HG03039 (cell line): ENCODE measurements at regions not wholly inside any gene's neighbourhood (a gene's known extent, or its start where the extent isn't known, plus 50 kb on each side); places are given as distances from the start of the nearest gene placed in this dataset.
A peak's percentile ranks its signal among the peaks of the same experiment; 100 is the strongest.

Experiments
- ATAC-seq: cut with Tn5 transposase; IDR thresholded peaks from one replicate; pipeline ENCODE4 v1.9.1; 2021; ENCODE audit warnings: mild to moderate bottlenecking, moderate library complexity; ENCODE audit not compliant: unreplicated experiment

DNA sequence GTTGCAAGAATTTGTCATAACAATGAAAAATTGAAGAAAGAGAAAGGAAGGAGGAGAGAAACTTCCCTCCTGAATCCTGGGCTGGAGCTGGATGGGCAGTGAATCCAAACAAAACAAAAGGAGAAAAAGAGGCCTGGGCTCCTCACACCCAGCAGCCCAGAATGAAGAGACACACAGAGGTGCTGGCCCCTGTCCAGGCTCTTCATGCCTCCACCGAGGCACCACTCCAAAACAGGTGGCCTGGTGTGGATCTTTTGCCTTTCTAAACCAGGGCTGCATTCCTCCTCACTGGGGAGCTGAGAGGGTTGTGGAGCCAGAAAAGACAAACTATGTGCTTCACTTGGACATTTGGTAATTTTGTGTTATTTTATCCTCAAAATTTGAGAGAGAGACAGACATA, 76.0 kb downstream of the FAM124B start:
- ATAC-seq = no peak

DNA sequence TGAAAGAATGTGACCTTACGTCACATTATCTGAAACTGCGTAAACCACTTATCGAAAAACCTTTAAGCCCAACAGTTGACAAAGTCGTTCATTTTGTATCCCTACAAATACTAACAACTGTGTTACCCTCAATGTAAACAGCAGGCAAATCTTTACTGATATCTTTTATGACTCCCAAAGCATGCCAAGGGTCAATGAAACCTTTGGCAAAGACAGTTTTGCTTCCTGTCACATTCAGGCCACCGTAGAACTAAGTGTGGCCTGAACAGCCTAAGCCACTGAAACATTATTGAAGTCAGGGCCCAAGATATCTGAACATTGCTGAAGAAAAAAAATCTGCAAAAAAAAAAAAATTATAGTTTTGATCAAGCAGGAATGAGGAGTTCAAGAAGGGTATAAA, 77.3 kb downstream of the FAM124B start:
- no peak for ATAC-seq

DNA sequence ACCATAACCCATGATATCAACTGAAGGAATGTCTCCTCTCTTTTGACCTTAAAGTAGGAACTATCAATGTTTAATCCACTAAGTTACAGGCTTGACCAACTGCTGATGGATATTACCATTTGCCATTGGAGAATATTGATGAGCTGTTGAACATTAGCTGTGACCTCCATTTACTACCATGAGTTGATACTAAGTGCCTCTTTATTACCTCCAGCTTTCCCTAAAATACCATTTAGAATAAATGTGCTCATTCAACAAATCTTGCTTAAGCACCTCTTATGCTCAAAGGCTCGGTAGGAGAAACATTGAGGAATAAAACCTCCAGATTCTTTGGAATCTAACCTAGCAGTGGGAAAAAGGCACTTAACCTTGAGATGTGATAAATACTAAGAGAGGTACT, 81.2 kb downstream of the FAM124B start:
- ATAC-seq = no peak

DNA sequence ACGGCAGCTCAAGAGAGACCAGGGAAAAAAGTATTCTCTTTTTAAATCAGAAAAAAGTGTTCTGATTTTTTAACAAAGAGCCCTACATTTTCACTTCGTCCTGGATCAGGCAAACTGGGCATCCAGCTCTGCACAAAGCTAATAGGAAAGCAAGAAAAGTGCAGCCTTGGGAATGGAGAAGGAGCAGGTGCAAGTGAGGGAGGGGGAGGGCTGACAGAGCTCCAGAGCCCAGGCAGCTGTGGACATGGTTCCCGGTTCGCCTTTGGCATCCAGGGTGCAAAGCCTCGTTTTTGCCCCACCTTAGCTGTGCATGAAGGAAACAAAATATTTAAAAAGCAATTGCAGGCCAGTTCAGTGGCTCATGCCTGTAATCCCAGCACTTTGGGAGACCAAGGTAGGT, 82.2 kb downstream of the FAM124B start:
- ATAC-seq = no peak

DNA sequence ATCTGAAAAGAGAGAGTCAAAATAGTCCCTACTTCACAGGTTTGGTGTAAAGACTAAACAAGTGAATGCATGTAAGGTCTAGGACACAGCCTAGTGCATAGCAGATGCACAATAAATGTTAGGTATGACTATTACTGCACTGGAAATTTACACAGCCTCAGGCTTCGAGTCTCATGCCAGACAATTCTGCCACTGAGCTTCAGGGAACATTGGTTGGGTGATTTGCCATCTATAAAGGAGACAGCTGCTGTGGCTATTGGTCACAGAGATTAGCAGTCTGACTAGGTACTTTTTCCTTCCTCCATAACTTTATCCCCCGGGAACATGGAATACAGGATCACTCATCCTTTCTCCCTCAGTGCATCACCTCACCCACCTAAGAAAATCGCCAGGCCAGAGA, 89.2 kb downstream of the FAM124B start:
- ATAC-seq = no peak

DNA sequence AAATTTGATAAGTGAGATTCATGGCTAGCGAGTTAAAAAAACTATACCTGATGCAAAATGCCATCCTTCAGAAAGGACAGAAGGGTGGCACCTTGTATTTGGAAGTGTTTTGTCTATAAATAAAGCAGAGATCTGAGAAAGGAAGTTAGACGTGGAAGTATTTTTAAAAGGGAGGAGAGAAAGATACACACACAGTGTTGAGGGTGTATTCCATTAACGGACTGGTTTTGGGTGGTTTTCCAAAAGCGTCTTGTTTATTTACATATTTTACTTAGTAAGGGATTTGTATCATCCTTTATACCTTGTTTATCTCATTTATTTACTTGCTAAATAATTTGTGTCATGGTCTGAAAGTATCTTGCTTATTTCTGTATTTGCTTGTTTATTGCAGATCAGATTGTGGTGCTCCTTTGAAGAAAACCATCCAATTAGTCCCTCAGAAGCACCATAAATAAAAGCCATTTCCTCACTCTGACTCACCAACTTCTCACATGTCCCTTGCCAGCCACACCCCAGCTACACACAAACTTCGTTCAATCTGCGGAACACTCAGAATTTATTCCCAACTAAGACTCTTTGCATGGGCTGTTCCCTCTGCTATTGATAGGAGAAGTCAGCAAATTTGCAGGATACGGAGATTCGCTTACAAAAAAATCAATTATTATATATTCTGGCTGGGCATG, 90.8 kb downstream of the FAM124B start:
- ATAC-seq = no peak

DNA sequence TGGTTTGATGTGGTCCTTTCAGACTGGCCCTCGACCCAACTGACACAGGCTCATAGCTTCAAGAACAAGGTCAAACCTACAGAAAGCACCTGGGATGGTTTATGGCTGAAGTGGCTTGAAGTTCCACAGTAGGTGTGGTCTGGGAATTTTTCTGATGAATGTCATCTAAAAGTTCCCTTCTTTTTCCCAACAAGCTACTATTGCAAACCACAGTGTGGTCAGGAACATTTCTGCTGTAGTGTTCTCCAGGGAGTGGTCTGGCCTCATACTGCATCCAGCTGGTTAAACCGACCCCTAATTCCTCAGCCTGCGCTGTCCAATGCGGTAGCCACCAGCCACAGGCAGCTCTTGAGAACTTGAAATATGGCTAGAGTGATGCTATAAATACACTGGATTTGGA, 92.7 kb downstream of the FAM124B start:
- ATAC-seq = no peak

DNA sequence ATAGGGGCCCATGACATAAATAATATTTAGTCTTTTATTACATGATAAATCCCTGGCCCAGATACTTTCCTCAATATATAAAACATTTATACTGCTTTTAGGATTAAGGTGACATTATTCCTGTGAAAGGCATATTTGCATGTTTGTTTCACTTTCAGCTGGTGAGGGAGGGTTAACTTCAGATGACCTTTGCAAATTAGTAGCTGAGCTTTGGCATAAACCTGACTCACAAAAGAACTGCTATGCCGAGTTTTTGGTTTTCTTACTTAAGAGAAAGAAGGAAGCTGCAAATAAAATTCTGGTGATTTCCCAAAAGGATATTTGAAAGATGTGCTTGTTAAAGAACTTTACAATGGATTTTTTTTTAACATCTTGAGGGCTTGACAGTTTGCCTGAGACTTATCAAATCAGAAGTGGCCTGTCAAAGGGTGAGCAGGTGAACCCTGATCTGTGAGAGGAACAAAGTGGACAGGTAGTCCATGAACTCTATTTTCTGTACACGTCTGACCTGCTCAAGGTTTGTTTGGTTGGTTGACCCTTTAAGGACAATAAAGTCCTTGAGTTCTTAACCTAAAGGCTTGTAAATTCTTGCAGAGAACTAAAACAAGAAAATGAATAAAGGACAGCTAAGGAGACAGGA, 93.5 kb downstream of the FAM124B start:
- peak; percentile 82 for ATAC-seq

DNA sequence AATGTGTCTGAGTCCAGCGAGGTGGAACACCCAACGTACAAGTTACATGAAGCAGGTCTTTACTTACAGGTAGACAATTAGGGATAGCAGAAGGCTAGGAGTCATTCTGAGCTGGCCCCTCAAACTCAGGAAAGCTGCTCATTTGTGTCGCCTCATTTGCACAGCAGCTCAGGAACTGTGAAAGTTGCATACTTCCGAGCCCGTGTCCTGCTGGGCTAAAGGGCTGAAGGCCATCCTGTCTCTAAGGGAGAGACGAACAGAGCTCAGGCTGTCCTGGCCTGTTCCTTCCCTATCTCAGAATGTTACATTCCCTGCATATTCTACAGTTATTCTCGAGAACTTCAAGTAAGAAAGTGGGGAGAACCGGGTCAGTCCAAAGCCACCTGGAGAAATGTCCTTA, 99.0 kb downstream of the FAM124B start:
- ATAC-seq = no peak

DNA sequence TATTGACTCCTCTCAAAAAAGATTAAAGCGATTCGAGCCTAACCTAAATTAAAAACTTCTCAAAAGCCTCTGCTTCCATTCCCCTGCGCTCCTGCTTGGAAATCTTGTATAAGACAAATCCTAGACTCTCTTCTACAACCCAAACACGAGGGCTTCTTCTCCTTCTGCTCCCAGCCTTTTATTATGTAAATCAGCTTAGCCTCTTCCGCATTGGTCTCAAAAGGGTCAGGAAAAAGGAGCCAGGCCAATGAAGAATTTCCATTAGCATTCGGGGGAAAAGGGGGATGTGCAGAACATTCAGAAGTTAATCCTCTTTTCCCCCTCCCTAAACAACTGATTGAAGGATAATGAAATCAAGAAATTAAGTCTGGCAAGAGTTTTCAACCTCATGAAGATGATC, 107.9 kb downstream of the FAM124B start:
- no peak for ATAC-seq

DNA sequence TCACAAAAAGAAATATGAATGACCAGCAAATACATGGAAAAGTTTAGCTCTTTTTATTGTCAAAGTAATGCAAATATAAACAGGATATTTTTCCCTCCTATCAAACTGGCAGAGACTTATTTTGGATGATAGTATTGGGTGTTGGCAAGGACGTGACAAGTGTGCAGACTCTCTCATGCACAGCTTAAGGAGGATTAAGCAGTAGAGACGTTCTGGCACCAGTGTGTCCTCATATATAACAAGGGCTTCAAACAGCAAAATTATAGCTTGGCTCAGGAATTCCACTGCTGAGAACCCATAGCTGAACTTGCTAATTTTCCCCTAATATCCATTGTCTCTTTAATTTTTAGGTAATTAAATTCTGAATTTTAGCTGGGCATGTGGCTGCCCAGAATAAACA, 114.4 kb downstream of the FAM124B start:
- no peak for ATAC-seq

DNA sequence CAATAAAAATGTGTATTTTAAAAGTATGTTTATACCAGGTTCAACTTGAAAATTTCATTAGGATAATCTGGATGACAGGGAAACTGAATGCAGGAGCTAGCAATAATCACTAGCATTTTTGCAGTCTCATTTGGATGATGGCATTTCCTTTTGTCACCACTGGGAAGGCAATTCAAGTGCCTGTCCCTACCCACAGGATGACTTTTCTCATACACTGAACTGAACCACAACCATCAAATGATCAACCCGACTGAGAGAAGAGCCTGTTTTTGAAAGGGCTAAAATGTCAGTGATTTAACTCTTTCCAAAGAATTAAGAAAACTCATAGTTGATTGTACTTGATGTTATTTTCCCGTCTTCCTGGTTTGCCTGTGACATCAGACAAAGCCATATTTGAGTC, 115.0 kb downstream of the FAM124B start:
- ATAC-seq = no peak

DNA sequence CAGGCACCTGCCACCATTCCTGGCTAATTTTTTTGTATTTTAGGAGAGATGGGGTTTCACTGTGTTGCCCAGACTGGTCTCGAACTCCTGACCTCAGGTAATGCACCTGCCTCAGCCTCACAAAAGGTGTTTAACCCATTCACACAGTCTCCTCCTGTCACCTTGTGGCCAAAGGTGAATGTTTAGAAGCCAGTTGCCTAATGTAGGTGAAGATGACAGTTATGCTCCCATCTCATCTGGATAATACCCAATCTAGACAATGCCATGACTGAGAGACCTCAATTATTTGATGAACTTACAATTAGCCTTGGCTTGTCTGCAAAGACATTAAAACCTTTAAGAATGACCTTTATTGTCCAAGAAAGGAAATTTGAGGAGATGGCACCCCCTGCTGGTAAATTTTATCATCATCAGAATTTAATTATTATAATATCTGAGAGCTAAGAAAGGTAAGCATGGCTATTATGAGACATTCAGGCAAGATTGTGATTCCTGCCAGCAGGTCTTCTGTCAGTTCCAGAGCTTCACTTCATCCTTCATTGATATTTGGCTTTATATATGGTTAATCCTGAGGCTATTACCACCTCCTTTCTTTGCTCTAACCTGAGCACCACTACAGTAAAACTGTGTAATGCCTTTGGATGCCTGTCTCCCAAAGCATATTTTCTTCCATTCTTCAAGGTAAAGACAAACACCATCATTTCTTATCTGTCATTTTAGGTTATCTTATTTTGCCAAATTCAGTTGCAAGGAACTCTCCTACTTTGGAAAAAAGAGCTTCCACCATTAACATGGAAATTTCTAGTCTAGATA, 117.6 kb downstream of the FAM124B start:
- ATAC-seq = no peak

DNA sequence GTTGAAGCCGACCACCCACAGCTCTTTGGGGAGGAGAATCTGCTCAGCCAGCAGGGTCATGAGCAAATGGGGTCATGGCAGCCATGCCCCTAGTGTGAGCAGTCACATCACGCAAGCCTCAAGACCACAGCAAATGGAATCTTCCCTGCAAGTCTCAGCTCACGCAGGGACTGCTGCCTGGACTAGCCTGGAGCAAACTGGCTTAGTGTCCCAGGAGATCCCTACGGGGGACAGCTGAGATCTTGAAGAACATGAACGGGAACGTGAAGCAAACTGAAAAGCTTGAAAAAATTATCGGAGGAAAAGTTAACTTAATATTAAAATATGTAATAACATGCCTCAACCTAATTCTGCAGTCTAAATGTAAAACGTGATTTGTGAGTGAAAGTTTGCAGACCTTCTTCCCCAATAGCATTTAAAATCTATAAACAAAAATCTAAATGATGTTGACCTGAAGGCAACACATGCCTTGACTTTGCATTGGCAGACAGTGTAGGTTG, 118.4 kb downstream of the FAM124B start:
- ATAC-seq = no peak

DNA sequence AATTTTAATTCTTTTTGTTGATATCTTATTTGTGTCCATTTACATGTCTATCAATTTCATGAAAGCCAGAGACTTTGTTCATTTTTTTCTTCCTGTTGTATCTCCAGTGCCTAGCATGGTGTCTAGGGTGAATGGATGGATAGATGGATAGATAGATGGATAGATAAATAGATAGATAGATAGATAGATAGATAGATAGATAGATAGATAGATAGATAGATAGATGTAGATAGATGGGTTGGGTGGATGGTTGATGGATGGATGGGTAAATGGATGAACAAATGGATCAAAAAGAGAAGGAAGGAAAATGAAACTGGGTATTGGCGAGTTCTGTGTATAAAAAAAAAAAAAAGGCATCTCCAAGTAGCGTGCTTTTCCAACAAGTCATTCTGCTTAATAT, 120.5 kb downstream of the FAM124B start:
- no peak for ATAC-seq

DNA sequence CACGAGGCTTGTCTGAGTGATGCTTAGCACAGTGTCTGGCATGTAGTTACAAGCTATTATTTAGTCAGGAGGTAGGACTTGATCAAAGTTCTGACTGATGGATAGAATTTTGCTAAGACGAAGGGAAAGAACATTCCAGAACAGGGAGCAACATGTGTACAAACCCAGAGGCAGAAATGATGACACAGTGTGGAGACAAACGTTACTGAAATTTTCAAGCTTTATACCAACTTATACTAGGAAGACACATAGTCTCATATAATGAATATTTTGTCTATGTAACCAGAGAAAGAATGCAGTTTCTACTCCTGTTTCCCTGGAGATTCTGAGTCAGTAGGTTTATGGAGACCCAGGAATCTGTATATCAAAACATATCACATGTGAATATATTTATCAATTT, 123.4 kb downstream of the FAM124B start:
- no peak for ATAC-seq

DNA sequence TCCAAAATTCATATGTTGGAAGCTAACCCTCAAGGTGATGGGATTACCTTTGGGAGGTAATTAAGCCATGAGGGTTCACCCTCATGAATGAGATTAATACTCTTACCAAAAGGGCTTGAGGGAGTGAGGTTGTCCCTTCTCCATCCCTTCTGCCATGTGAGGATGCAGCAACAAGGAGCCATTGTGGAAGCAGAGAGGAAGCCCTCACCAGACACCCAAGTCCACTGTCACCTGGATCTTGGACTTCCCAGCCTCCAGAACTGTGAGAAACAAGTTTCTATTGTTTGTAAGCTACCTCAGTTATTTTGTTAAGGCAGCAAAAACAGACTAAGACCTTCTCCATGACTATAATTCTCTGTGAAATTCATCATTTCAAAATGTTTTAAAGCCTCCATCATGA, 125.7 kb downstream of the FAM124B start:
- no peak for ATAC-seq

DNA sequence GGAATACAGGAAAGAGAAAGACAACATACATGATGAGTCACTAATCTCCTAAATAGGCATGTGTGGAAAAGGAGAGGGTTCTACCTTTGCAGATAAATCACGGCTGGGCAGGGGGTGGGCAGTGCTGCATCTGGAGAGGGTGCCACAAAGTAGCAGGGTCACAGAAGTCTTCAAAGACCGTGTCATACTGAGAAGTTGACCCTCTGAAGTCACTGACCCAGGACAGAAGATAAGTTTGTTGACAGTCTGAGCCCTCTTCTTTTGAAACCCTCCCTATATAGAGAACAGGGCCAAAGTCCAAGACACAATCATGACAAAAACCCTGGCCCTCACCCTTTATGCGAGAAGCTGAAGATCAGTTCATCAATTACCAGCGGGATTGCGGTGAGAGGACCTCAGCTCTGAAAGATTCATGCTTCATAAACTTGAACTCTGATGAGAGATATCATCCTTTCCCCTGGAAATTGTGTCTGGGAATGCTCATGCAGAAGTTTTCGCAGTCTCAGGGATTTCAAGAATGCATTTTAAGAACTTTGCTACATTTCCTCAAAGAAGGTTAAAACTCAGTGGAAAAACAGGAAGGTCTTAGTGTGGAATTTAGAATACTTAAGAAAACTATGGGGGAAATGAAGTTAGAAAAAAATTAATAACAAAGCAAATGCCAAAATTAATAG, 129.5 kb downstream of the FAM124B start:
- ATAC-seq = no peak

DNA sequence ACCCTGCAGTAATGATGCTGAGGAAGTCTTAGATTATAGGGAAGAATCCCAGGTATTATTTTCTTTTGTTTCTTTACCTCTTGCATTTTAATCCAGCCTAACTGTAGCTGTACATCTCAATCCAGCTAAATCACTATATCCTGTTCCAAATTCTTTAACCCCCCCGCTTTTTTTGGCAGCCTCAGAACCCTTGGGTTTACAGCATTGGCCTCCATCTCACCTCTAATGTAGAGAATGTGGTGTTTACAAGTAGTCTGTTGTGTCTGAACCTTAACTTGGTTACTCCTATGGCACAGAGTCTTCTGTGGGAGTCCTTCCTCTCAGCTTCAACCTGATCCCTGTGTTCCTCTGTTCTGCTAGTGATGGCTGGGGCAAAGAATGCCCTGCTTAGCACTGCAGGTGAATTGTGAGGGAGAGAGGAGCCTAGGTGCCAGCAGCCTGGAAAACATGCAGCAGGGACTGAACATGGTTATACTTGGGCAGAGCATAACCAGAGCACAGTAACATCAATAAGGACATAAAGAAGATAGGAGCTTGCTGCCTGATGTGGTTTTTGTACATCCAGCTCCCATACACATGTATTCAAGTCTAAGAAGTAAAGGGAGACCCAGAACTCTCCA, 130.2 kb downstream of the FAM124B start:
- ATAC-seq = no peak

DNA sequence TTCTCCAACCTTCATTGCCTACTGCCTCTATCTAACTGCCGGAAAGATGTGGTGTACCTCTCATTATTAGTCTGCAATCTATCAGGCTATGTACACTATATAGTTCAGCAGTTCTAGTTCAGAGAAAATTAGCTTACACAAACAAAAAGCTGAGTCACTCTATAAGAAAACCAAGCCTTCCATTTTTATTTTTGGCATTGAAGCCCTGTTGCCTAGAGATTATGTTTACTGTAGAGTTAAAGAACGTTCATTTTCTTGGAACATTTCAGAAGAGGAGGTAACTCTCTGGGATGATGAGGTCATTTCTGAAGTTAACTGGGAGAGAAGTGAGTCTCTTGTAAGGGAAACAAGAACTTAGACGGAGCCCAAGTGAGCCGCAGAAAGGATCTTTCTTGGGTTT, 133.5 kb downstream of the FAM124B start:
- no peak for ATAC-seq

DNA sequence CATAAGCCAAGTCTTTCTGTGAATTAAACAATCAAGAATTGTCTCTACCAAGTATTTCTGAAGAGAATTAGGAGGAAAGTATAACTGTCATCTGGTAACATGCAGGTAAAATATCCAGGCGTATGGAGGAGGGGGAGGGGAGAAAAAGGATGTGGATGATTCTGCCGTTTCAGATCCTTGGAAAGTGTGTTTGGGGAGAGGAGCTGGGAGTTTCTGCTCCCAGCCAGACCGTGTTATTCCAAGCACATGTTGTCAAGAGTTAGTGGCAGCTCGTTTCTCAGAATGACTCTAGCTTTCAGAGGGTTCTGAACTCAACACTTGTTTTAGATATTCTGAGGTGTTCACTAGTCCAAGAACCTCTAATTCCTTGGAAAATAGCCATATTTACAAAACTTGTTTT, 137.6 kb downstream of the FAM124B start:
- ATAC-seq = no peak
